Suprapubic skin (tissue), 4 donors: ENCODE measurements at regions not wholly inside any gene's neighbourhood (a gene's known extent, or its start where the extent isn't known, plus 50 kb on each side); places are given as distances from the start of the nearest gene placed in this dataset.

ENCODE experiments used
- DNase-seq, 2 donors: peaks; one replicate each; pipeline ENCODE4 v3.0.0-alpha.2; 2019; ENCODE audit warnings: low spot score in 2 of 2
- H3K27ac ChIP-seq: fragments of 200-600 bp; sonication (generic); one replicate; pipeline ENCODE4 v1.5.1; 2019
- H3K27me3 ChIP-seq: fragments of 200-600 bp; sonication (generic); one replicate; pipeline ENCODE4 v1.5.1; 2019
- H3K36me3 ChIP-seq: fragments of 200-600 bp; sonication (generic); one replicate; pipeline ENCODE4 v1.5.1; 2019
- H3K4me1 ChIP-seq: fragments of 200-600 bp; sonication (generic); one replicate; pipeline ENCODE4 v1.5.1; 2019
- H3K4me3 ChIP-seq: fragments of 200-600 bp; sonication (generic); one replicate; pipeline ENCODE4 v1.5.1; 2019; ENCODE audit warnings: mild to moderate bottlenecking
- H3K9me3 ChIP-seq: fragments of 200-600 bp; sonication (generic); one replicate; pipeline ENCODE4 v1.5.1; 2019
- CTCF ChIP-seq, 2 donors: fragments of 200-600 bp in 1 of 2; fragments of 450-650 bp in 1 of 2; sonication (generic) in 1 of 2; IDR thresholded peaks; one replicate each; pipeline ENCODE4 v1.5.1; 2016 to 2019; ENCODE audit warnings: antibody characterized with exemption in 2 of 2, mild to moderate bottlenecking in 1 of 2, moderate library complexity in 1 of 2
- EP300 ChIP-seq: sonication (generic); formaldehyde crosslinking; IDR thresholded peaks from one replicate; pipeline ENCODE4 v1.6.1; 2017; ENCODE audit warnings: antibody characterized with exemption
- POLR2A ChIP-seq, 2 donors: fragments of 450-650 bp; IDR thresholded peaks; one replicate each; pipeline ENCODE4 v1.6.1; 2017; ENCODE audit warnings: antibody characterized with exemption in 2 of 2, mild to moderate bottlenecking in 2 of 2, moderate library complexity in 2 of 2
- POLR2AphosphoS5 ChIP-seq, 3 donors: sonication (generic); formaldehyde crosslinking; IDR thresholded peaks; one replicate each; pipeline ENCODE4 v1.6.1; 2017; ENCODE audit warnings: antibody characterized with exemption in 3 of 3
- WGBS: methylation state at CpG from one replicate; pipeline ENCODE4 v1.1.5; 2018; 5-methylcytosine and 5-hydroxymethylcytosine counted together

- Histone ChIP-seq H3K27me3 (peaks cover 5% of the 10 kb centered on the region), H3K36me3 (no peaks in the 10 kb centered on the region), H3K27ac (no peak overlapping the region), H3K4me3 (no peak overlapping the region), H3K9me3 (peaks cover 4% of the 10 kb centered on the region), H3K4me1 (no peaks in the 10 kb centered on the region)
- 26% methylated on average over 3 of the region's 3 CpGs for WGBS
- no peak for DNase-seq
- TF ChIP-seq EP300 = no peak
- no peak for TF ChIP-seq POLR2AphosphoS5 (IDR thresholded peaks at IDR 0.05)
- no peak for TF ChIP-seq CTCF (IDR thresholded peaks at IDR 0.05)
- TF ChIP-seq POLR2A (IDR thresholded peaks at IDR 0.05) = no peak
Observed at GRCh38 chr11:112822478-112823274, 138.5 kb upstream of the NCAM1 start.

GRCh38 chr11:112826026-112826425, 135.2 kb upstream of the NCAM1 start:
- DNase-seq = no peak

DNA sequence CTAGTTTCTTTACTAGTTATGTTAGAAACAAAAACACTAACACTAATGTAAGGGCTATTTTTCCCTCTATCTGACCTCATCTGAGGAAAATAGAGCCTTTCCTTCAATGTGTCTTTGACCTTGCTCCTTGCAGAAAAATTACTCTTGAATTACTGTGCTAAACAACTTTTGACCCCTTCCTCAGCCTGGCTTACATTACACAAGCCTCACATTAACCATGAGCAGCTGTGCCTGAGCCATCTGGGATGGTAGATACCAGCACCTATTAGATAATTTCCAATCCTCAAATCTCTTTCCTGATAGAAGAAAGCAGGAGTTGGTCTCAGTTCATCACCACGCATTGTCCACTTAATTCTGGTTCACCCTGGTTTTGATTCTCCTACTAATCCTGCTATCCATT, 134.4 kb upstream of the NCAM1 start:
- Histone ChIP-seq H3K9me3 (peaks cover 4% of the 10 kb centered on the region), H3K4me1 (no peaks in the 10 kb centered on the region), H3K27me3 (peaks cover 7% of the 10 kb centered on the region), H3K4me3 (no peak overlapping the region), H3K27ac (no peak overlapping the region), H3K36me3 (no peaks in the 10 kb centered on the region)
- no peak for DNase-seq
- 96% methylated on average over 1 of the region's 1 CpG for WGBS
- TF ChIP-seq POLR2A (IDR thresholded peaks at IDR 0.05) (no peak), EP300 (no peak), CTCF (IDR thresholded peaks at IDR 0.05) (no peak), POLR2AphosphoS5 (IDR thresholded peaks at IDR 0.05) (no peak)

More at GRCh38 chr11:112826026-112826425, 135.2 kb upstream of the NCAM1 start:
- H3K4me1 ChIP-seq = no peaks in the 10 kb centered on the region
- H3K27me3 ChIP-seq = peaks cover 7% of the 10 kb centered on the region
- WGBS = 31% methylated on average over 3 of the region's 3 CpGs
- no peak for TF ChIP-seq EP300
- no peak for TF ChIP-seq POLR2A (IDR thresholded peaks at IDR 0.05)
- no peak for TF ChIP-seq POLR2AphosphoS5 (IDR thresholded peaks at IDR 0.05)
- TF ChIP-seq CTCF (IDR thresholded peaks at IDR 0.05) = no peak
- H3K36me3 ChIP-seq = no peaks in the 10 kb centered on the region
- H3K9me3 ChIP-seq = peaks cover 4% of the 10 kb centered on the region
- no peak overlapping the region for H3K27ac ChIP-seq
- no peak overlapping the region for H3K4me3 ChIP-seq

- Histone ChIP-seq H3K4me1 (no peaks in the 10 kb centered on the region), H3K36me3 (no peaks in the 10 kb centered on the region), H3K27ac (no peak overlapping the region), H3K27me3 (peaks cover 11% of the 10 kb centered on the region), H3K9me3 (peaks cover 4% of the 10 kb centered on the region), H3K4me3 (no peak overlapping the region)
- 85% methylated on average over 4 of the region's 4 CpGs for WGBS
- TF ChIP-seq EP300 (no peak), POLR2A (IDR thresholded peaks at IDR 0.05) (no peak), POLR2AphosphoS5 (IDR thresholded peaks at IDR 0.05) (no peak), CTCF (IDR thresholded peaks at IDR 0.05) (no peak)
- DNase-seq = no peak
Observed at GRCh38 chr11:112828421-112828820, 132.8 kb upstream of the NCAM1 start.

DNA sequence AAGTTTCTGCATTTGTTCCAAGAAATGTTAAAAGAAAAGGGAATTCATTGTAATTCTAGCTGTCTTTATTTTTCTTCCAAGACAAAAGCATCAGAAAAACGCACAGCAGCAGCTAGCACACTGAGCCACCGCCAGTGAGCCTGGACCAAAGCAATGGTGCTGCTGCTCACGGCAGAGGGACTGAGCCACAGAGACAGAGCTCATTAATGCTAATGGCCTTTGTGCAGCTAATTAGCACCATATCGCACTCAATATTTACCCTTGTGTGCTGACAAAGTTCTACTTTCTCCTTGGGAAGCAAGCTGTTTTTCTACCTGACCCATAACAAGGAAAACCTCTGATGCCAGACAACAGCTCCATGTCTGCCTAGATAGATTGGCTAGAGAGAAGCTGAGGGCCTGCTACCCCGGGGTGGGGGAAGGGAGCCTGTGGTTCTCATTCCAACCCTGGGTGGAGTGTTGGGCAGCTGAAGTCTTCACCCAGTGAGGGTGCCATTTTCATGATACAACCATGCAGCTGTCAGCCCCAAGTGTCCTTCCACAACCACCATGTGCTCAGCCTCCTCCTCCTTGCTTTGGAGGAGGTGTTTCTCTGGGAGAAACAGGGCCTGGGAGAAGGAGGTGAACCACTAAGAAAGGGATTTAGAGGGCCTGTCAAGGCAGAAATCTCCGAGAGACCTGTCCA, 131.1 kb upstream of the NCAM1 start:
- no peak for TF ChIP-seq POLR2AphosphoS5 (IDR thresholded peaks at IDR 0.05)
- TF ChIP-seq POLR2A (IDR thresholded peaks at IDR 0.05) = no peak
- TF ChIP-seq CTCF (IDR thresholded peaks at IDR 0.05) = no peak
- no peak for TF ChIP-seq EP300
- WGBS = 91% methylated on average over 6 of the region's 6 CpGs
- H3K4me1 ChIP-seq = no peaks in the 10 kb centered on the region
- DNase-seq = no peak
- H3K36me3 ChIP-seq = no peaks in the 10 kb centered on the region
- no peak overlapping the region for H3K4me3 ChIP-seq
- H3K9me3 ChIP-seq = no peaks in the 10 kb centered on the region
- peaks cover 12% of the 10 kb centered on the region for H3K27me3 ChIP-seq
- no peak overlapping the region for H3K27ac ChIP-seq
